ENCODE measurements at regions not wholly inside any gene's neighbourhood (a gene's known extent, or its start where the extent isn't known, plus 50 kb on each side); places are given as distances from the start of the nearest gene placed in this dataset.

DNA sequence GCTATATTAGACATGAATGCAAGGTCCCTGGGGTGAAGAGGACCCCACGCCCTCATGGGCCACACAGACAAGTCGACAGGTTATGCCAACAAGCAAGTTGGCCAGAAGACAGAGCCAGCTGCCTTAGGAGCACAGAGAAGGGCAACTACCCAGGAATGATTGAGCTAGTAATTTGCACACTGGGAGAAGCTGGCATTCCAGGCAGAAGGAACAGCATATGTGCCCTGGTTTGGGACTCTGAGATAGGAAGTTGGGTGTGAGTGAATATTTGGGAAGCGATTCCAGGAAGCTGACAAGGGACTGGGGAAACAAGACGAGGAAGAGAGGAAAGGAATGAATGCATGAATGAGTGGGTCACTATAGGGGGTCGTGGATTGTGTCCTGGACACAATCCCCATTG, 203.7 kb upstream of the CDH5 start:
- no peak for DNase-seq
- in situ Hi-C loops (cut with MboI; ENCODE audit: low pct_unique_long_range_greater_than_20kb, low sequenced_read_pairs): no loop called here

DNA sequence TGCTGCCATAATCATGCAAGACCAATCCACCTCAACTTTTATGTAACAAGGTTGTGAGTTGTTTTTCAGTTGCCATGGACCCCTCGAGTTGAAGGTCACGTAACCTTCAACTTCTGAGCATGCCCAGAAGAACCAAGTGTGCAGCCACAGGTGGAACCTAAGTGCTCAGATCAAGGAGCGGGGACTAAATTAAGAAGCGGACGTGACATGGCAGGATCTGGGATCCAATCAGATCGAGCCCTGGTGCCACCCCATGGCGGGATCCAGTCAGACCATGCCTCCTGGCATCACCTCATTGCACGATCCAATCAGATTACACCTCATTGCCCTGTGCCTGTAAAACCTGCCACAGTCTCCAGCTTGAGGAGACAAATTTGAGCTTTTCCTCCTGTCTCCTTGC, 204.5 kb upstream of the CDH5 start:
- in situ Hi-C loops (cut with MboI; ENCODE audit: low pct_unique_long_range_greater_than_20kb, low sequenced_read_pairs): no loop called here
- DNase-seq: no peak

DNA sequence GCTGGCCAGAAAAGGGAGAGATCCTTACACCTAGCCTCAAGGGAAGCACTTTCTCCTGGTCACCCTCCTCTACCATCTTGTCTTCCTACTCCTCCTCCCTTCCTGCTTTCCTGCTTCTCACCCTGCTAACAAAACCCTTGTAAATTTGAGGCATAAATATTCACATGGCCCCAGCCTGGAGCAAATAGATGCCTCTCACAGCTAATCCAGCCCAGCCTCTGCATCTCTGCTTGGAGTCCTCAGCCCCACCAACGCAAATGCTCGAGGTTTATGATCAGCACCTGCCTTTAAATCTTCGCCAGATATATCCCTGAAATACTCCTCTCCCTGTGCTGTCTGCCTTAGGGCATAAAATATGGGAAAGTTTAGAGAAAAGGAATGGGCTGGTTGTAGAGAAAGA, 205.2 kb upstream of the CDH5 start:
- DNase-seq: no peak
- in situ Hi-C loops (cut with MboI; ENCODE audit: low pct_unique_long_range_greater_than_20kb, low sequenced_read_pairs): no loop called here

DNA sequence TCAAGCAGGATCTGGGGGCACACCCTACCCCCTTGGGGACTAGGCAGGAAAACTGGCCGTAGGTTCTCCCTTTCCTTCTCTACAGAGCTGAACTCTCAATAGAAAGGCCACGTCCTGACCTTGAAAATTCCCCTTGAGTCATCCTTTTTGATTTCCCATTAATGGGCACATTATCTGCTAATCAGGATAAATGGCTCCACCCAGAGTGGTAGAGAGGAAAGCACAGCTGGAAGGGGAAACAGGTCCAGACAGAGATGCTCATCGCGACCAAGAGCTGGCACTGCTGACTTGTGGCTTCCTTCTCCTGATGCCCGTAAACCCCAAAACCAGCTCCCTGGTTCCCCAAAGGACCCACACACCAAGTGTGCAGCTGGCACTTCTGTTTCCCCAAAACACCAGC, 206.5 kb upstream of the CDH5 start:
- no peak for DNase-seq
- in situ Hi-C loops (cut with MboI; ENCODE audit: low pct_unique_long_range_greater_than_20kb, low sequenced_read_pairs): no loop called here

DNA sequence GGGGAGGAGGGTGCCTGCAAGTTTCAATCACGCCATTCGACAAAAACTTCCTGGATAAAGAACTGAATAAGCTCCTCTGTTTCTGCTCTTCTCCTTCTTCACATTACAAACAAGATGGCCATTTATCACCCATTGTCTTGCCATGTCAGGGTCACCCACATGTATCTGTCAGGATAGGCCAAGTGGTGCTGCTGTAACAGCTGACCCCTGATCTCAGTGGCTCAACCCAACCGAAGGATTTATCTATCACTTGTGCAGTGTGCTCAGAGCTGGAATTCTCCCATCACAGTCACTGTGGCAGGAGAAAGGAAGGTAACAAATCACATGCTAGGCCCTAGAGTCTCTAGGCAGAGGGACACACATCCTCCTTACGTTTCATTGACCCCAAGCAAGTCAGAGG, 210.0 kb upstream of the CDH5 start:
- in situ Hi-C loops (cut with MboI; ENCODE audit: low pct_unique_long_range_greater_than_20kb, low sequenced_read_pairs): no loop called here
- DNase-seq: no peak

DNA sequence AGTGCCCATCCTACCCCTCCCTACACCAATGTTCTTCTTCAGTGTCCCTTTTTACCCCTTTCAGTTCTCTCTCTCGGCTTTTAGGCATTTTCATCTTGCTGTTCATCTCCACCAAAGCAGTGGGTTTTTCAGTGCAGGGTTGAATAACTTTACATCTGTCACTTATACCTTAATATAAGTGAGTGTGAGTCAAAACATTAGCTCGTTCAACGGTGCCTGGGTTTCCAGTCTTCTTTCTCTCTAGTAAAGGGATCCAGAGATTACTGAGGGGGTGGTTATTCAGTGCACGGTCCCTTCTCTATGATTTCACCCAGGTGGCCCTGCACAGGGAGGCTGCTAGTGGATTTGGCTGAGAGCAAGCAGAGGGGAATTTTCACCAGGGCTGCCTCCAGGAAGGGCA, 210.6 kb upstream of the CDH5 start:
- in situ Hi-C loops (cut with MboI; ENCODE audit: low pct_unique_long_range_greater_than_20kb, low sequenced_read_pairs): no loop called here

DNA sequence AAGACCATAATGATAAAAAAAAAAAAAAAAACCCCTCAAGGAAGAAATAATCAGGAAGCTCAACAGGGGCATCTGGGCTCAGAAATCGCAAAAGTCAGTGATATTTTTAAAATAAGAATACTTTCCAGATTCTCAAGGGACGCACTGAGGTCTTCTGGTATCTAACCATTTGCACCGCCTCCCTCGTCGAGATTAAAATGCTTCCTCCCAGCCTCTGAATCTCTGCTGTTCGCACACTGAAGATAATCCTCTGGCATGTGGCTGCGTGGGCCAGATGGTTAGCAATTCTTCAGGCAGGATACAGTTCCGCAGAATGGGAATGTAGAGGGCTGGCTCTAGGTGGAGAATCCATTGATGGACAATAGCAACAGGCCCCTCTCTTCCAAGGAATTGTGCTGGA, 211.7 kb upstream of the CDH5 start:
- DNase-seq: no peak
- in situ Hi-C loops (cut with MboI; ENCODE audit: low pct_unique_long_range_greater_than_20kb, low sequenced_read_pairs): no loop called here

More for the DNA sequence above, 210.6 kb upstream of the CDH5 start:
- DNase-seq: no peak

DNA sequence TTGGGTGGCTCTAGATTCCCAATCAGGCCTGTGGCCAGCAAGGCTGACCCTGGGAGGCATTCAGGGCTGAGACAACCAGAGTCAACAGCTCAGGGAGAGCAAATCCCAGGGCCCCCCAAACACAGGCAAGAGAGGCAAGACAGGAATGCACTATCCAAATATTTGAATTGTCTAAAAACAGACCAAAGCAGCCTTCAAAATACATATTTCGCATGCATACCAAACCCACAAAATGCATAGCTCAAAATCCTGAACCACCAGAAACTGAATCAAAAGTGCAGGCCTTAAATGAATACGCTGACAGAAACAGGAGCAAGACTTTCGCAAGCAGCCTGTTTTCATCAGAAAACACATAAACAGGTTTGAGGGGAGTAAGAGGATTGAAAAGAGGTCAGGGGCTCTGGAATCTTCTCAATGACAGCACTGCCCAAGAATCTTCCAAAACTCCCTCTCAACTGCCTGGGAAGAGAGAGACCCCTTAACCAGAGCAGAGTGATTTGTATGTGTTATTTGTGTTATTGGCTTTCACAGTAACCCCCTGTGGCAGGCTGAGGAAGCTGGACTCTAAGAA, 213.6 kb upstream of the CDH5 start:
- in situ Hi-C loops (cut with MboI; ENCODE audit: low pct_unique_long_range_greater_than_20kb, low sequenced_read_pairs): no loop called here
- no peak for DNase-seq

DNA sequence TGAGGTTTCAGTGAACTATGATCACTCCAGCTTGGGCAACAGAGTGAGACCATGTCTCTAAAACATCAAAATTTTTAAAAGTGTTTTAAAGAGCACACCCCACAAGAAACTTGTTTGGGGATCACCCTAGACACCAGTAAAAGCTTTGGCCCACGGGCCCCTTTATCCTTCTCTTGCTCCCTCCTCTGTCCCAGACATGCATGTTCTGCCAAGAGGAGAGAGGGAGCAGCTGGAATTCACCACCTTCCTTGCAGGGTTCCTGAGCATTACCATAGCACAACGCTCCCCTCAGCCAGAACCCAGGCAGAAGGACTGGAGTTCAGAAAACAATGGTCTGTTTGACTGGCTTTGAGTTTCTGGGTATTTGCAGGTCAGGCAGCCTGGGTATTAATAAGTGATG, 214.3 kb upstream of the CDH5 start:
- in situ Hi-C loops (cut with MboI; ENCODE audit: low pct_unique_long_range_greater_than_20kb, low sequenced_read_pairs): no loop called here
- DNase-seq: no peak

DNA sequence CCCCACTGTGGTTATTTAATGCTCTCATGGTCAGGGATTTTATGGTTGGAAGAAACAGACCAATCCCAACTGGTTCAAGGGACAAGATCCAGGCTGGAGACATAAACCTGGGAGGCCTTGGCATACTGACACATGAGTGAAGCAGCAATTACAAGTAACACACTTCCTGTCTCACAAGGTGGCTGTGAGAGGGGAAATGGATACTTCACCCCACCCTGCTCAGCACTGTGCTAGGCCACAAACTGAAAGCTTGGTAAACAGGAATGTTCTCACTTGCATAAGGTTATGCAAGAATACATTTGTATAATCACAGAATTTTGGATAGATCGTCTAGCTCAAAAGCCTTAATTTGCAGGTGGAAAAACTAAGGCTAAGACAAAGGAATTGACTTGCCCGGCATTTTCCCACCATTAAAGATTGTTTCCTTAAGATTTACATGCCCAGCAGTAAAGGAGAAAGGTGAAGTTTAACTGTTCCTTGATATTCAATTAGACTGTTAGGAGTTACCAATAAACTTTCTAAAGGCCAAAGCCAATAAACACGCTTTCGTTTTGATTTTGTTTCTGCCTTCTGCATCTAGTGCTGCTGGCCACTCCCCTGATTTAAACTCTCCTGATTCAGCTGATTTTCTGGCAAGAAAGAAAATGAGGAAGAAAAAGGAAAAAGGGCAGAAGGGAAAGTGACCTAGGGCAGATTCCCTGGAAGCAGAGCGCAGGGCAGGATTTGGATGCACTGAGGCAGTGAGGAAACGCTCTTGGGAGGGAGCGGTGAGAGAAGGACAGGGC, 215.6 kb upstream of the CDH5 start:
- in situ Hi-C loops (cut with MboI; ENCODE audit: low pct_unique_long_range_greater_than_20kb, low sequenced_read_pairs): no loop called here
- DNase-seq: no peak

DNA sequence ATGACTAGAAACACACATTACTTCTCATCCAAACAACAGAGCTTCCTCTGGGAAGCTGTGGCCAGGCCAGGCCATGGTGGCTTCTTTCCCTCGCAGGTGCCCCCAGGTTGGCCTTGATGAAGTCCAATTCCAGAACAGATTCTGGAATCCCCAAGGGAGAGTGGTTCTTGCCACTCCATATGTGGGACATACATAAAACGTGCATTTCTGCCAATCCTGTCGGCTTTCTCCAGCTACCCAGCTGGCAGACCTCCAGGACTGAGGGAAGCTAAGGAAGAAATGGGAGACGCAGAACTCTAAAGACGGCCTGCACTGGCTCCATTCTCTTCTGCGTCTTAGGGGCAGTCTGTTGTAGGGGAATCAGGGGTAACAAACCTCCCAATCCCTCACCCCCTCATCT, 219.2 kb upstream of the CDH5 start:
- in situ Hi-C loops (cut with MboI; ENCODE audit: low pct_unique_long_range_greater_than_20kb, low sequenced_read_pairs): no loop called here
- no peak for DNase-seq

DNA sequence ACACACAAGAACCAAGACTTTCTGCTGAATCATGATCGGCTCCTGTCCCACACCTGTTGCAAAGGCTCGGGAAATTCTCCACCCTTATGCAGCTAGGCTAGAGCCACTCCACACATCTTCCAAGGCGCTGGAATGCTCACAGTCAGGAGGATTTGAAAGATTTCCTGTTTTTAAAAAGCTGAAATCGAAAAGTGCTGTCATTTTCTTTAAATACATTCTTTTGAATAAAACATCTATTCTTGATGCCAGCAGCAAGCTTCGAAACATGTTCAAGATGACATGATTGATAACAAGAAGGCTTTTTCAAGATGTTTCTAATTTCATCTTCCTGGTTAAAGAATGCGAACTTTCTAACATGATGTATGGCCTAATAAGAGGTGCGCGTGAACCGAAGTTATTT, 219.7 kb upstream of the CDH5 start:
- in situ Hi-C loops (cut with MboI; ENCODE audit: low pct_unique_long_range_greater_than_20kb, low sequenced_read_pairs): no loop called here
- DNase-seq: no peak

DNA sequence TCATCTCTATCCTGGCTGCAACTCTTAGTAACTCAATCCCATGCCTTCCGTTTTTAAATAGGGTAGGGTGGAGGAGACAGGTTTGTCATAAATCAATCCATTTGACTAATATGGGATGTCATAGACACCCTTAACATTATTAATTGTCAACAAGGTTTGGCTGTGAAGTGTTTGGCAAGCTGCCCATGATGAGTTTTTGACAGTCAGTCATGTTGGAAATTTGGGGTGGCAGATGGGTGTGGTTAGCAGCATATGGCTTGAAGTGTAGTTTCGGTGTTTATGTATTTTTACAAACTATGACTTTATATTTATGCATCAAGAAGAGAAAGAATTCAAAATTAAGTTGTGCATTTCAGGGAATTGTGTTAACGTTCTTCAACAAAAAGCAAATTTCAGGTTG, 221.8 kb upstream of the CDH5 start:
- in situ Hi-C loops (cut with MboI; ENCODE audit: low pct_unique_long_range_greater_than_20kb, low sequenced_read_pairs): no loop called here
- DNase-seq: no peak

DNA sequence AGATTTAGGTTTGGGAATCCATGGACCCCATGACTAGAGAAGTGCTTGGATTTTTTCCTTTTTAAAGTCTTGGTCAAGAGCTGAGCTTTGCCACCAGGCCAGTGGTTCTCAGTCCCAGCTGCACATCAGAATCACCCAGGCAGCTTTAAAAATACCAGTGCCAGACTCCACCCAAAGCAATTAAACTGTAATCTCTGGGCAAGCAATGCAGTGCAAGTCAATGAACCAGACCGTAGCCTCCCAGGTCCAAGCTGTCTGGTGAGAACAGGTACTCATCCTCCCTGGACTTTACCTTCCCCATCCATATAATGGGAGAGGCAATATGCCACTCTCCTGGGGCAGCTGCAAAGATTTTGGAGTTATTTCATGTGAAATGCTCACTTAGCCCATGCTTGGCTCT, 223.1 kb upstream of the CDH5 start:
- no peak for DNase-seq

DNA sequence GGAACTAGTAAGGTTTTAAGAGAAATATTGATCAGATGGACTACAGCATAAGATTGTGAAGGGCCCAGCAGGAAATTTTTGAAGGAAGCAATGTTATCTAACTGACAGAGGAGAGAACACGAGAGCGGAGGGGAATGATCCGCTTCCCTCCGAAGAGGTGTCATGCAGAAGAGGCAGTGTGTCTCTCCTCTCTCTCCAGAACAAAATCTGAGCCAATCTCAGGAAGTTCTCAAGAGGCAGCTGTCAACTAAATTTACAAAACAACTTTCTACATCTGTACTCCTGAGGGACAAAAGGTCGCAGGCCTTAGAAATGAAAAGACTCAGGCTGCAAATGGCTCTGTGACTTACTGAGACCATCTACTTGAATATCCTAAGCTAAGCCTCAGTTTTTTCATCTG, 224.6 kb upstream of the CDH5 start:
- no peak for DNase-seq
- in situ Hi-C loops (cut with MboI; ENCODE audit: low pct_unique_long_range_greater_than_20kb, low sequenced_read_pairs): no loop called here

More for the DNA sequence above, 223.1 kb upstream of the CDH5 start:
- in situ Hi-C loops (cut with MboI; ENCODE audit: low pct_unique_long_range_greater_than_20kb, low sequenced_read_pairs): no loop called here

DNA sequence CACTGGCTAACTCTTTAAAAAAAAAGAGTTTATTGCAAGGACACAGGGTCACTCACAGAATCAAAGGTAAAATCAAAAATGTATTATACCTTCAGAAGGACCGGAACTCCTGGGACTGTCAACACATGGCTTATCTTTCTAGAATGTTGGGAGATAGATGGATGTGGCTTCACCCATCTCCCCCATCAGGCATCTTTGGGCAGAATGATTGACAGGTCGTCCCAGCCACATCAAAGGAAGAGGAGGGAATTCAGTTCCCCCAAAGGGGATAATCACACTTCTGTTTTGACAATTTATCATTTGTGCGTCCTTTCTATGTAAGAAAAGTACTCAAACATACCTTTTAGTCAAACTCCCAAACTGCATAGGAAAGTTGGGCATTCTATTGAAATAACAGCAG, 228.6 kb upstream of the CDH5 start:
- in situ Hi-C loops (cut with MboI; ENCODE audit: low pct_unique_long_range_greater_than_20kb, low sequenced_read_pairs): no loop called here
- no peak for DNase-seq

DNA sequence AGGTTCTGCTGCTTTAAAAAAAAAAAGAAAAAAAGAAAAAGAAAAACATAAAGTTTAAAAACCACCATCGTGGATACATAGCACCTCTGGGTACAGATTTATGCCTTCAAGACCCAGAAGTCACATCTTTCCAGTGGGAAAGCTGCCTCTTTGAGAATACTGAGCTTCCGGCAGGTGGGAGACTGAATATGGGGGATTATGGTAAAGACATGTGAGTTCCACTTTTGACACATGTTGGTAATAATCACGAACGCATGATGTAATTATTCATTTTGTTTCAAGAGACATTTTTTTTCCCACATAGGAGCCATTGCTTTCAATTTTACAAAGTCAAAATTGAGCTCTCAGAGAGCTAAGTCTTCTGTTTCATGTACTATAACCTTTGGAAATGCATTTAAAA, 229.7 kb upstream of the CDH5 start:
- no peak for DNase-seq
- in situ Hi-C loops (cut with MboI; ENCODE audit: low pct_unique_long_range_greater_than_20kb, low sequenced_read_pairs): no loop called here

DNA sequence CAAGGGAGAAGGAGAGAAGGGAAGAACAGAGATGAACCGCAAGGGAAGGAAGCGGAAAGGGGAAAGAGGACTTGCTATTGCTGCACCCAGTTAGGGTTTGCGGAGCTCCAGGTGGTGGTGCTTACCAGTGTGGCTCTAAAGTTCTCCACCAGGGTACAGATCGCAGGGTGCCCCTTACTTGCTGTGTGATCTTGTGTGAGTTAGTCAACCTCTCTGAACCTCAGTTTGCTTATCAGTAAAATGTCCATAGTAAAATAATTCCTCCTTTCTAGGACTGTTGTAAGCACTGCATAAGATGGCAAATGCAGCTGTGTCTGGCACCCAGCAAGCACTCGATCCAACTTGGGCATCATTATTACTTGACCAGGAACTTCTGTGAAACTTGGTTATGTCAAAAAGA, 230.7 kb upstream of the CDH5 start:
- DNase-seq: no peak
- in situ Hi-C loops (cut with MboI; ENCODE audit: low pct_unique_long_range_greater_than_20kb, low sequenced_read_pairs): no loop called here

DNA sequence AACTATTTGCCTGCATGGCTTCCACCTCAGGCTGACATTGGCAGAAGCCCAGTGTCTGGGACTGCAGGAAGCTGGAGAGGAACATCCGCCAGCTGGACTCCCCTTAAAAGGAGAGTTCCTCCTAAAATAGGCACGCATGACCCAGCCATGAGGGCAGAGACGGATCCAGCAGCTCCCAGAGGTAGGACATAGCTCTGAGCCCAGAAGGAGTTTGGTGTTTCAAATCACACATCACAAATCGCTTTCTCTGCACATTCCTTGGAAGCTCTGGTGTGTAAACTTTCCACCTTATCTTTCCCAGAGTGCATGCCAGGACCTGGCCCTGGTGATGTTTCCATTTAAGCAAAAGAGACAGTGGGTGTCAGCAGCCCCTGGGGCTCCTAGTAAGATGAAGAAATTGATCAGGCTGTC, 231.1 kb upstream of the CDH5 start:
- in situ Hi-C loops (cut with MboI; ENCODE audit: low pct_unique_long_range_greater_than_20kb, low sequenced_read_pairs): no loop called here
- DNase-seq: no peak

DNA sequence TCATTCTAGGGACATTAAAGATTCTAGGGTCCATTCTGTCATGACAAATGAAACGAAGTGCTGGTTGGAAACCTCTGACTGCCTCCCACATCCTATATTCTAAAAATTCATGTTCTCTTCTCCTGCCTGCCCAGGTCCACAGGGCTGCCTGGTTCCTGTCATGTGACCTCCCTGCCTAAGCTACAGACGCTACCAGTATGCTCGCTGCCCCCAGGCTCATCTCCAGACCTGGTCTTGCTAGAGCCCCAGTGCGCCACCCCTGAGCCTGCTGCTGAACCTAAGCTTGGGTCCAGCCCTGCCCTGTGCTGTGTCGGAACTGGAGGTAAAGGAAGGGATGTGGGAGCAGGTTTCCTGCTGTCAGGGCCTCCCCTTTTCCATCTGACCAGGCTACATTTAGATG, 231.6 kb upstream of the CDH5 start:
- in situ Hi-C loops (cut with MboI; ENCODE audit: low pct_unique_long_range_greater_than_20kb, low sequenced_read_pairs): no loop called here
- no peak for DNase-seq

DNA sequence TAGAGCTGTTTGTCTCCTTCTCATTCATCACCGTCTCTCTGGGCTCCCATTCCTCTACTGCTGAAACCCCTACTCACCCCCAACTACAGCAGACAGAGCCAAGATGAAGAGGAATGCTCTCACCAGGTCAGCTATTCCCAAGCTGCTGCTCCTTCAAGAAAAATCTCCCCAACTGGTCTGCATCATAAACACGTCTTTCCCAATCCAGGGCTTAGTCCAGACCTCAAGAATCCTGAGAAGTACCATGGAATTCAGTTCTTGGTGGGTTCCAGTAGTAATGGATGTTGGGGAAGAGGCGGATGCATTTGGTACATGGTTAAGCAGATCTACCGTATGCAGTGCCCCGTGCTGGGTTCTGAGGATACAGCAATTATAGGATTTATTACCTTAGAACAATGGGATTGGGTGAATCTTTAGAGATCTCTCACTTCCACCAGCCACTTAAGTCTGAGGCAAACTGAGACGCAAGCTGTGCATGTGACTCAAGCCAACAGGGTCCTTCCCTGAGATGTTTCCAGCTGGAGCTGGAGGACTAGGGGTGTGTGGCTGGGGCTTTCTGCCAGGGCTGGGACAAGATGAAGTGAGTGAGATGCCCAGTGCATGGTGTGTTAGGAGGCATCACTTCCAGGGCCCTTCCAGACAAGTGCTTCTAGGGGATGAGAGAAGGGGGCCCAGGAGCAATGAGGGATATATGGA, 232.7 kb upstream of the CDH5 start:
- in situ Hi-C loops (cut with MboI; ENCODE audit: low pct_unique_long_range_greater_than_20kb, low sequenced_read_pairs): no loop called here
- DNase-seq: no peak
